Skin of body (tissue), 1 donor: ENCODE measurements at regions not wholly inside any gene's neighbourhood (a gene's known extent, or its start where the extent isn't known, plus 50 kb on each side); places are given as distances from the start of the nearest gene placed in this dataset. TPM values are rescaled to one million over a fixed set of nuclear protein-coding genes. Genes with fewer than 3 reads are reported as not detected.

Experiments used
- small RNA-seq: library from RNA; depleted of rRNA; stranded (forward); fragments of <200 nt; gene quantifications from one replicate; pipeline ENCODE3, GENCODE V24; 2014; ENCODE audit warnings: low replicate concordance

Small RNA genes in the stretch of these regions (small RNA-seq; reads per million reads assigned to genes)
- not detected for gene AP003730.1
- not detected for gene RNA5SP346
- not detected for gene RNA5SP347
